GM23338 (cell line): ENCODE measurements at regions not wholly inside any gene's neighbourhood (a gene's known extent, or its start where the extent isn't known, plus 50 kb on each side); places are given as distances from the start of the nearest gene placed in this dataset.

ENCODE experiments used
- ATAC-seq: fragments of 200-7000 bp; cut with Tn5 transposase; 3 replicates; pipeline ENCODE4 v1.9.1; 2020
- DNase-seq: peaks from one replicate; pipeline ENCODE4 v3.0.0-alpha.2; 2015; ENCODE audit warnings: low spot score
- H2AFZ ChIP-seq: fragments of 200-600 bp; sonication (generic); 2 replicates; pipeline ENCODE4 v1.8.0; 2016; ENCODE audit warnings: antibody characterized with exemption, mild to moderate bottlenecking, moderate library complexity
- H3F3A ChIP-seq: fragments of 200-600 bp; sonication (generic); replicated peaks from 2 replicates; pipeline ENCODE4 v1.8.0; 2017; ENCODE audit warnings: antibody characterized with exemption, mixed run types, low read depth
- H3K27ac ChIP-seq: fragments of 200-600 bp; sonication (generic); 2 replicates; pipeline ENCODE4 v1.6.1; 2016; ENCODE audit warnings: low read depth
- H3K27me3 ChIP-seq: fragments of 200-600 bp; sonication (generic); 2 replicates; pipeline ENCODE4 v1.8.0; 2016; ENCODE audit warnings: mild to moderate bottlenecking, mixed run types, moderate library complexity; ENCODE audit not compliant: insufficient read depth
- H3K36me3 ChIP-seq: fragments of 200-600 bp; sonication (generic); 2 replicates; pipeline ENCODE4 v1.8.0; 2016; ENCODE audit warnings: mild to moderate bottlenecking; ENCODE audit not compliant: insufficient read depth
- H3K4me1 ChIP-seq: fragments of 200-600 bp; sonication (generic); 2 replicates; pipeline ENCODE4 v1.8.0; 2016; ENCODE audit warnings: mild to moderate bottlenecking, moderate library complexity; ENCODE audit not compliant: insufficient read depth
- H3K4me2 ChIP-seq: fragments of 200-600 bp; sonication (generic); 2 replicates; pipeline ENCODE4 v1.7.1; 2017; ENCODE audit warnings: mixed run types
- H3K4me3 ChIP-seq: fragments of 200-600 bp; sonication (generic); 2 replicates; pipeline ENCODE4 v1.6.1; 2016; ENCODE audit warnings: mixed run types
- H3K79me2 ChIP-seq: fragments of 200-600 bp; sonication (generic); replicated peaks from 2 replicates; pipeline ENCODE4 v1.8.0; 2017; ENCODE audit warnings: mild to moderate bottlenecking; ENCODE audit not compliant: insufficient read depth
- H3K9me2 ChIP-seq: fragments of 200-600 bp; sonication (generic); 2 replicates; pipeline ENCODE4 v1.8.0; 2017; ENCODE audit not compliant: insufficient read depth
- H4K20me1 ChIP-seq: fragments of 200-600 bp; sonication (generic); replicated peaks from 2 replicates; pipeline ENCODE4 v1.8.0; 2017; ENCODE audit warnings: mild to moderate bottlenecking; ENCODE audit not compliant: insufficient read depth
- H3K27ac Mint-ChIP-seq: 2 replicates; pipeline ENCODE4 v1.8.0; 2020; ENCODE audit warnings: inconsistent platforms, mild to moderate bottlenecking, moderate library complexity, mixed read lengths
- H3K27me3 Mint-ChIP-seq: 3 replicates; pipeline ENCODE4 v1.8.0; 2022; ENCODE audit warnings: low read depth, mild to moderate bottlenecking, moderate library complexity, mixed read lengths, inconsistent platforms; ENCODE audit not compliant: insufficient read depth, poor library complexity
- H3K36me3 Mint-ChIP-seq: 3 replicates; pipeline ENCODE4 v1.8.0; 2021; ENCODE audit warnings: low read depth, mild to moderate bottlenecking, inconsistent platforms, moderate library complexity, mixed read lengths
- H3K4me1 Mint-ChIP-seq: 3 replicates; pipeline ENCODE4 v1.8.0; 2020; ENCODE audit warnings: mild to moderate bottlenecking, inconsistent platforms, mixed read lengths
- H3K4me3 Mint-ChIP-seq: 3 replicates; pipeline ENCODE4 v1.8.0; 2021; ENCODE audit warnings: moderate library complexity, mild to moderate bottlenecking, inconsistent platforms, mixed read lengths
- H3K9me3 Mint-ChIP-seq: 3 replicates; pipeline ENCODE4 v1.8.0; 2020; ENCODE audit warnings: moderate library complexity, mild to moderate bottlenecking, inconsistent platforms, mixed read lengths
- CREB1 ChIP-seq: fragments of 250-450 bp; sonication (Bioruptor Pico); IDR thresholded peaks from 2 replicates; pipeline ENCODE4 v1.5.0; 2020; ENCODE audit warnings: low read depth, mild to moderate bottlenecking, moderate library complexity
- CTCF ChIP-seq, 2 experiments: fragments of 200-600 bp in 1 of 2; sonication (generic) in 1 of 2; conservative IDR thresholded peaks; 2 replicates each; pipeline versions ENCODE4 v1.5.1 to v1.6.1; 2016 to 2017; ENCODE audit warnings: antibody characterized with exemption in 2 of 2, low read depth in 2 of 2, mild to moderate bottlenecking in 2 of 2, moderate library complexity in 1 of 2
- ETS1 ChIP-seq: IDR thresholded peaks from 2 replicates; pipeline ENCODE4 v1.6.1; 2016; ENCODE audit warnings: antibody characterized with exemption
- EZH2 ChIP-seq: fragments of 200-600 bp; sonication (generic); IDR thresholded peaks from one replicate; pipeline ENCODE4 v1.8.0; 2017; ENCODE audit warnings: antibody characterized with exemption, mild to moderate bottlenecking, low read depth; ENCODE audit not compliant: unreplicated experiment
- EZH2phosphoT487 ChIP-seq: fragments of 200-600 bp; sonication (generic); IDR thresholded peaks from one replicate; pipeline ENCODE4 v1.8.1; 2018; ENCODE audit warnings: antibody characterized with exemption; ENCODE audit not compliant: unreplicated experiment
- JUNB ChIP-seq: IDR thresholded peaks from one replicate; pipeline ENCODE4 v1.6.1; 2016; ENCODE audit warnings: antibody characterized with exemption; ENCODE audit not compliant: unreplicated experiment
- NANOG ChIP-seq: IDR thresholded peaks from 2 replicates; pipeline ENCODE4 v1.6.1; 2016; ENCODE audit warnings: antibody characterized with exemption, borderline replicate concordance
- POLR2AphosphoS5 ChIP-seq: IDR thresholded peaks from 2 replicates; pipeline ENCODE4 v1.6.1; 2016; ENCODE audit warnings: antibody characterized with exemption, low read depth
- REST ChIP-seq: IDR thresholded peaks from one replicate; pipeline ENCODE4 v1.6.1; 2018; ENCODE audit warnings: antibody characterized with exemption; ENCODE audit not compliant: unreplicated experiment
- STAT1 ChIP-seq: IDR thresholded peaks from one replicate; pipeline ENCODE4 v1.6.1; 2016; ENCODE audit warnings: antibody characterized with exemption; ENCODE audit not compliant: unreplicated experiment
- ZNF114 ChIP-seq: fragments of 250-450 bp; sonication (Bioruptor Pico); IDR thresholded peaks from 2 replicates; pipeline ENCODE4 v1.5.0; 2020; ENCODE audit warnings: mild to moderate bottlenecking, moderate library complexity
- ZNF331 ChIP-seq: fragments of 250-450 bp; sonication (Bioruptor Pico); IDR thresholded peaks from 2 replicates; pipeline ENCODE4 v1.5.0; 2020; ENCODE audit warnings: low read depth, mild to moderate bottlenecking, moderate library complexity

GRCh38 chr2:180715044-180715443, 265.4 kb upstream of the UBE2E3 start (continued):
- TF ChIP-seq CREB1 = no peak
- TF ChIP-seq STAT1 = no peak
- no peak for TF ChIP-seq EZH2
- no peak for TF ChIP-seq JUNB
- no peak for TF ChIP-seq POLR2AphosphoS5
- no peak for TF ChIP-seq ZNF114
- no peak for TF ChIP-seq REST
- TF ChIP-seq ETS1 = no peak
- no peak for TF ChIP-seq ZNF331
- TF ChIP-seq NANOG = no peak

- no peak overlapping the region for H2AFZ ChIP-seq
- peaks cover 11% of the 10 kb centered on the region; the same call in 2 of the 3 replicates for H3K9me3 Mint-ChIP-seq
- H3K4me2 ChIP-seq = no peak overlapping the region
- H3K4me1 Mint-ChIP-seq = no peaks in the 10 kb centered on the region; the same call in 2 of the 3 replicates
- no peaks in the 10 kb centered on the region for H4K20me1 ChIP-seq
- no peak overlapping the region for H3K4me3 ChIP-seq
- no peak overlapping the region for H3K27ac Mint-ChIP-seq
- H3K36me3 ChIP-seq = no peaks in the 10 kb centered on the region
- H3K4me1 ChIP-seq = no peaks in the 10 kb centered on the region
- 0 out of 2 replicates have a peak, but pooled peaks cover 6% of the 10 kb centered on the region for H3K9me2 ChIP-seq
- H3F3A ChIP-seq = no peaks in the 10 kb centered on the region
- peaks cover 3% of the 10 kb centered on the region; the same call in 1 of the 3 replicates for H3K36me3 Mint-ChIP-seq
- H3K4me3 Mint-ChIP-seq = no peak overlapping the region
- no peaks in the 10 kb centered on the region for H3K27me3 Mint-ChIP-seq
- H3K27ac ChIP-seq = no peak overlapping the region
- no peaks in the 10 kb centered on the region for H3K27me3 ChIP-seq
- H3K79me2 ChIP-seq = no peaks in the 10 kb centered on the region
- DNase-seq = no peak
- ATAC-seq = no peak
- no peak for TF ChIP-seq EZH2
- TF ChIP-seq NANOG = no peak
- TF ChIP-seq POLR2AphosphoS5 = no peak
- no peak for TF ChIP-seq ZNF331
- TF ChIP-seq EZH2phosphoT487 = no peak
- no peak for TF ChIP-seq CREB1
- no peak for TF ChIP-seq JUNB
- TF ChIP-seq ETS1 = no peak
- TF ChIP-seq REST = no peak
- no peak for TF ChIP-seq ZNF114
- TF ChIP-seq STAT1 = no peak
- TF ChIP-seq CTCF (conservative IDR thresholded peaks at IDR 0.05; ENCODE audit: low read depth in 2 of 2) = no peak
Measured at GRCh38 chr2:180709392-180710145, 270.8 kb upstream of the UBE2E3 start.
